ENCODE measurements at regions not wholly inside any gene's neighbourhood (a gene's known extent, or its start where the extent isn't known, plus 50 kb on each side); places are given as distances from the start of the nearest gene placed in this dataset.

GRCh38 chr18:40782453-40783130 lies 1172.4 kb upstream of the PIK3C3 start:
- TF ChIP-seq, protein P1, sequence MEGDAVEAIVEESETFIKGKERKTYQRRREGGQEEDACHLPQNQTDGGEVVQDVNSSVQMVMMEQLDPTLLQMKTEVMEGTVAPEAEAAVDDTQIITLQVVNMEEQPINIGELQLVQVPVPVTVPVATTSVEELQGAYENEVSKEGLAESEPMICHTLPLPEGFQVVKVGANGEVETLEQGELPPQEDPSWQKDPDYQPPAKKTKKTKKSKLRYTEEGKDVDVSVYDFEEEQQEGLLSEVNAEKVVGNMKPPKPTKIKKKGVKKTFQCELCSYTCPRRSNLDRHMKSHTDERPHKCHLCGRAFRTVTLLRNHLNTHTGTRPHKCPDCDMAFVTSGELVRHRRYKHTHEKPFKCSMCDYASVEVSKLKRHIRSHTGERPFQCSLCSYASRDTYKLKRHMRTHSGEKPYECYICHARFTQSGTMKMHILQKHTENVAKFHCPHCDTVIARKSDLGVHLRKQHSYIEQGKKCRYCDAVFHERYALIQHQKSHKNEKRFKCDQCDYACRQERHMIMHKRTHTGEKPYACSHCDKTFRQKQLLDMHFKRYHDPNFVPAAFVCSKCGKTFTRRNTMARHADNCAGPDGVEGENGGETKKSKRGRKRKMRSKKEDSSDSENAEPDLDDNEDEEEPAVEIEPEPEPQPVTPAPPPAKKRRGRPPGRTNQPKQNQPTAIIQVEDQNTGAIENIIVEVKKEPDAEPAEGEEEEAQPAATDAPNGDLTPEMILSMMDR (conservative IDR thresholded peaks at IDR 0.05 in 1 of 2, IDR thresholded peaks at IDR 0.05 in 1 of 2; ENCODE audit: extremely low read depth in 1 of 2, insufficient read depth in 1 of 2, low read depth in 1 of 2, low read length in 2 of 2): no peak
- TF ChIP-seq EZH2 (IDR thresholded peaks at IDR 0.05; ENCODE audit: borderline replicate concordance, low read length): no peak
